Bone marrow (tissue), 2 donors: ENCODE measurements at regions not wholly inside any gene's neighbourhood (a gene's known extent, or its start where the extent isn't known, plus 50 kb on each side); places are given as distances from the start of the nearest gene placed in this dataset.
"Not testable (repeated sequence)": the region's sequence is repeated elsewhere in the genome, so short reads cannot be mapped to it uniquely, and the experiment has no call there.

ENCODE experiments used
- DNase-seq, 2 donors: peaks; one replicate each; lab custom pipeline; 2025; lab: John Stamatoyannopoulos, UW

DNA sequence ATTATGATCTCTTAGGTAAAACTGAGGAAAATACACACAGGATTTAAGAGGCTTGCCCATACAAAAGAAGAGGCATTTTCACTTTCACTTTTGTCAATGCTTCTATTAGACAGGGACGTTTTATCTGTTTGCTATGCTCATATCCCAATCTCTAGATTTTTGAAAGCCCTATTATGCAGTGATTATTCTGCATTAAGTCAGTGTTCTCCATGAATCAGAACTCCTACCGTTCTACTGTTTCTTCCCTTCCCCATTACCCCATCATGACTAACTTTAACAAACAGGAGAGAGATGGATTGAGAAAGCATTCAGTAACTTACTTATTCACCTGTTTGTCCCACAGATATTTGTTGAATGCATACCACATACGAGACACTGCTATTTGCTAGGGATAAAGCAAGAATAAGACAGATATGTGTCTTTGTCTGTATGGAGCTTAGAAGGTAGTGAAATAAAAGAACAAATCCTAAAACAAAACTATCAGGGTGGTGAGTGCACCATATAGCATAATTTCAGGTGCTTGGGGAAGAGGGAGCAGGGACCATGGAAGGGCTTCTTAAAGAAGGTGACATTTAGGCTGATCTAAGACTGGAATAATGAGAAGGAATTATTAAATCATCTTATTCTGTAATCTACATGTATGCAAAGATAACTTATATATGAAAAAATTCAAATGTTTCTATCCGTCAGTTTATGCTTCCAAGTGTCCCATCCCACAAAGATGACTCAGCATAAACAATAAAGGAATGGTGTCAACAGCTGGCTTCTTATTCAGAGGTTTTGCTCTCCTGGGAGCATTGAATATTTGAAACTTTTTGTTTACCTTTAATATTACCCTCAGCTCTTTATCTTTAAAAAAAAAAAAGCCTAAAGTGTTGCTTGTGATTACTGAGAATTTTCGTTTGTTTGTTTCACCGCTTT lies 328.1 kb downstream of the HINT1 start:
- peak in 1 of 2 donors; percentile 13 for DNase-seq

DNA sequence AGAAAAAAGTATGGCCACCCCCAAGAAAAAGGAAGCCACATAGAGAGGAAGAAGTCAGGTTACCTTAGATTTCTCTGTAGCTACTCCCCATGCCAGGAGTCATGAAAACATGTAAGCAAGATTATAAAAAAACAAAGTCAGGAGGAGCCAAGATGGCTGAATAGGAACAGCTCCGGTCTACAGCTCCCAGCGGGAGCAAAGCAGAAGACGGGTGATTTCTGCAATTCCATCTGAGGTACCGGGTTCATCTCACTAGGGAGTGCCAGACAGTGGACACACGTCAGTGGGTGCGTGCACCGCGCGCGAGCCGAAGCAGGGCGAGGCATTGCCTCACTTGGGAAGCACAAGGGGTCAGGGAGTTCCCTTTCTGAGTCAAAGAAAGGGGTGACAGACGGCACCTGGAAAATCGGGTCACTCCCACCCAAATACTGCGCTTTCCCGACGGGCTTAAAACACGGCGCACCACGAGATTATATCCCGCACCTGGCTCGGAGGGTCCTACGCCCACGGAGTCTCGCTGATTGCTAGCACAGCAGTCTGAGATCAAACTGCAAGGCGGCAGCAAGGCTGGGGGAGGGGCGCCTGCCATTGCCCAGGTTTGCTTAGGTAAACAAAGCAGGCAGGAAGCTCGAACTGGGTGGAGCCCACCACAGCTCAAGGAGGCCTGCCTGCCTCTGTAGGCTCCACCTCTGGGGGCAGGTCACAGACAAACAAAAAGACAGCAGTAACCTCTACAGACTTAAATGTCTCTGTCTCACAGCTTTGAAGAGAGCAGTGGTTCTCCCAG lies 347.3 kb downstream of the HINT1 start:
- not testable (repeated sequence) for DNase-seq

DNA sequence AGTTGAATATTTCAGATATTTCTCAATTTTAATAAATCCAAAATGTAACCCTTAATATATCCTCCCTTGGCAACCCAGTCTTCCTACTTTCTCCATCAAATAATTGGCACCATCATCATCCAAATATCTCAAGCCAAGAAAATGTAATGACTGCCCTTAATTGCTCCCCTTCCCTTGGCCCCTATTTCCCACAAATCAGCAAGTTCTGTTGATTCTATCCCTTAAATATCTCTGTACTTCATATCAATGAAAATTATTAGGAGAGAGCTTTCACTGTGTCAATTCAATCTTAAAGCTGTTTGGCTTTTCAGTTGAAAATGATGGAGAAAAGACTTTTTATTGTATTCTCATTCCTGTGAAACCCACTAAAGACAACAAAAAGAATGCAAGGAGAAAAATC lies 349.8 kb downstream of the HINT1 start:
- no peak for DNase-seq

GRCh38 chr5:130808691-130809090 lies 356.4 kb downstream of the HINT1 start:
- DNase-seq = no peak

GRCh38 chr5:130805648-130806047 lies 359.4 kb downstream of the HINT1 start:
- DNase-seq = no peak

GRCh38 chr5:130805036-130805435 lies 360.0 kb downstream of the HINT1 start:
- DNase-seq = no peak

DNA sequence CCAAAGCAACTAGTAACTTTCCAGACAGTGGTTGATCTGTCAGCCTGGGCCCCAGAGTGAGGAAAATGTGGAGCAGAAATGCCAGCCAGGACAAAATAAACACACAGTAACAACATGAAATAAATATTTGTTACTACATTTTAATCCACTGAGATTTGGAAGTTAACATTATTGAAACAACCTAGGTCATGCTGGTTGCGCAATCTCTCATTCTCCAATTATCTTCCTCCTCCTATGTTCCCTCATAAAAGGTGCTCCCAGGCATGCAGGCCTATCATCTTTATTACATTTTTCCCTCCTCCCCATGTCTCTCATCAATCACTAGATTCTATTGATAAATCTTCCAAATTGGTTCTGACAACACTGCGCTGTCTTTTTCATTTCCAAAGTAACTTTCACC lies 363.1 kb downstream of the HINT1 start:
- DNase-seq = no peak

GRCh38 chr5:130799015-130799414 lies 366.0 kb downstream of the HINT1 start:
- no peak for DNase-seq

DNA sequence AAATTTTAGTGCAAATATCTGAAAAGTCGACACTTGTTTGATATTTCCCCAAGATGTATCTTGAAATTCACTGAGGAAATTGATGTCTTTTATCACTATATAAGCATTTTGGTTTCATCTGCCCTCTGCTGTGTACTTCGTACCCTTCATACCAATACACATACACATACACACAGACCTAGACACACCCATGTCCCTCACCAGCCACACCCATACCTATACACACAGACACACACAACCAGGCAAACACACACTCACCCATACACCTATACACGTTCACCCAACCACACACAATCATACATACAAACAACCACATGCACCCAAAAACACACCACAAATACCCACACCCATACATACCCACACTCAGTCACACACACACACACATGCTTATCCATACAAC lies 367.8 kb downstream of the HINT1 start:
- no peak for DNase-seq

- DNase-seq = no peak
Observed at GRCh38 chr5:130796902-130797301, 368.2 kb downstream of the HINT1 start.

- no peak for DNase-seq
Observed at GRCh38 chr5:130796032-130796431, 369.0 kb downstream of the HINT1 start.

DNA sequence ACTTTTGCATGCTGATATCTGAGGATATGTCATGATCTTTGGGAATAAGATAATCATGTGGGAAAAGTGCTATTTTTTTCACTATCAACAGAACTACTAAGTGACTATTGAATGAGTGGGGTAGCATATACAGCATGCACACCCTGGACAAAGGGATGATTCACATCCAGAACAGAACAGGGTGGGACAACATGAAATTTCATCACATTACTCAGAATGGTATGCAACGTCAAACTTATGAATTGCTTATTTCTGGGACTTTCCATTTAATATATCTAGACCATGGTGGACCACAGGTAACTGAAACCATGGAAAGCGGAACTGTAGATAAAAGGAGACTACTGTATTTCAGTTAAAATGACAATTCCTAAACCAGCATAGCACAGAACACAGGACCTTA lies 370.0 kb downstream of the HINT1 start:
- DNase-seq = no peak

GRCh38 chr5:130777794-130778193 lies 387.3 kb downstream of the HINT1 start:
- no peak for DNase-seq

DNA sequence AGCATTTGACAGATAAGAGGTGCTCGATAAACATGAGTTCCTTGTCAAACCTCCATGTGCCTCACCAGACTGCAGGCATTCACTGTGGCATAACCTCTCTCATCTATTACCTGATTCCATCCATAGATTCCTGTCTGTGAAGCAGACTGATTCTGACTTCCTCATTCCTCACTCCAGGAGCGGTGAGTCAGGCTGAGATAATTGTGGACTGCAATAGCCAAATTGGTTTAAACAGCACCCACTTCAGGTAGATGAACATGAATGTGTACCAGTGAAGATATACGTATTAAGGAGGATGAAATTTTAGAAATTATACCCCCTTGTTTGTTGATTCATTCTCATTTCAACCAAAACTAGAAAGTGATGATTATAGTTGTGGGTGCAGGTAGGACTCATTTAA lies 391.2 kb downstream of the HINT1 start:
- no peak for DNase-seq

DNA sequence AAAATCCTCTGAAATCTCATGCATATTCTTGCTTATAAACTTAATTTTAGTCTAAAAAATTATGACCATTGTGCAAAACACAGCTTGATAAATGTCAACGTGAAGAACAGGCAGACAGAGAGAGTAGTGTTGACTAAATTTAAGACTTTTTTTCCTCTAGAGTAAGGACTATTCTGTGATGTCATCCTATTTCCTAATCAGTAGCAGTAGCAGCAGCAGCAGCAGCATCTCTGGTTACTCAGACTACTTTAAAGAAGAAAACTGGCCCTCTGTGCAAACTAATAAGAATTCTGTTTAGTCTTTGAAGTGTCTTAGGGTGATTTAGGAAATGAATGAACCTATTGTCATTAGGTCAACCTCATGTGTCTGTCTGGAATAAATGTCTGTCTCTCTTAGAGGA lies 403.0 kb downstream of the HINT1 start:
- no peak for DNase-seq

DNA sequence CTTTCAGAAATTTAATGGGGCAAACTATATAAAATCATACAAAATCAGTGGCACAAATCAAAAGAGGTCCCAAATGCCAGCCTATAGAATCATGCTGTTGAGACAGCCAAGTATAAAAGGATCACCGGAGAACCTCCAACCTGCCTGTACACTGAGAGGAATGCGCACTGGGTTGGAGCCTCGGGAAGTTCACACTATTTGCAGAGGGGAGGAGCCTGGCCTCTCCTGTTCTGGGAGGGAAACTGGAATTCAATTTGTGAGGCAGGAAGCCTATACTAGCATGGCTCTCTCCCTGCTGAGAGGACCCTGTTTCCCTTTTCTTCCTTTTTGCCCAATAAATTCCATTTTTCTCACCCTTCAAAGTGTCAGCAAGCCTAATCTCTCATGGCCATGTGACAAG lies 406.0 kb downstream of the HINT1 start:
- DNase-seq = no peak

DNA sequence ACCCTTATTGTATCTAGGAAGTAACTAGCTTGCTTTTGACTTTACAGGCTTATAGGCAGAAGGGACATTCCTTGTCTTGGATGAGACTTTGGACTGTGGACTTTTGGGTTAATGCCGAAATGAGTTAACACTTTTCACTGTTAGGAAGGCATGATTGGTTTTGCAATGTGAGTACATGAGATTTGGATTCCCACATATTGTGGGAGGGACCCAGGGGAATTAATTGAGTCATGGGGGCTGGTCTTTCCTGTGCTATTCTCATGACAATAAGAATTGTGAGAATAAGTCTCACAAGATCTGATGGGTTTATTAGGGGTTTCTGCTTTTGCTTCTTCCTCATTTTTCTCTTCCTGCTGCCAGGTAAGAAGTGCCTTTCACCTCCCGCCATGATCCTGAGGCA lies 417.5 kb downstream of the HINT1 start:
- DNase-seq = no peak

DNA sequence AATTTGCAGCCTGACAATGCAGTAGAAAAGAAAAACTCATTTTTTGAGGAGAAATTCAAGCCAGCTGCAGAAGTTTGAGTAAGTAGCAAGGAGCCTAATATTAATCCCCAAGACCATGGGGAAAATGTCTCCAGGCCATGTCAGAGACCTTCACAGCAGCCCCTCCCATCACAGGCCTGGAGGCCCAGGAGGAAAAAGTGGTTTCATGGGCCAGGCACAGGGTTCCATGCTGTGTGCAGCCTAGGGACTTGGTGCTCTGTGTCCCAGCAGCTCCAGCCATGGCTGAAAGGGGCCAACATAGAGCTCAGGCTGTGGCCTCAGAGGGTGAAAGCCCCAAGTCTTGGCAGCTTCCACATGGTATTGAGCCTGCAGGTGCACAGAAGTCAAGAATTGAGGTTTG lies 418.4 kb downstream of the HINT1 start:
- not testable (repeated sequence) for DNase-seq

DNA sequence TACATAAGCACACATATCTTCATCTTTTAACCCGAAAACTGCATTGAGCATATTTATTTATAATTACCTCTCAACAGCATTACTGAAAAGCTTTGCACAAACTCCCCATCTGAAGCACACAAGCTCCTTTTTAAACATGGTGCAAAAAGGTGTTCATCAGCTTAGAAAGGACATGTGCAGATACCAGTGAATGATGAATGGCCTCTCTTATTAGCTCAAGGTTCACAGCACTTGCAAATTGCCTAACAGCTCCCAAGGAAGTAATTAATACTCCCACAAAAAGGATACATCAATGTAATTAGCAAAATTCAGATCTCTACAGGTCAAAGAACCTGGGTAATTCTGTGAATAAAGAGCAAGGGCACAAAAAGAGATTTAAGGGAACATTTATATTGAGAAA lies 422.0 kb downstream of the HINT1 start:
- DNase-seq = no peak

GRCh38 chr5:130740047-130740569 lies 424.9 kb downstream of the HINT1 start:
- DNase-seq = no peak

GRCh38 chr5:130731839-130732238 lies 433.2 kb downstream of the HINT1 start:
- no peak for DNase-seq

GRCh38 chr5:130729541-130729940 lies 435.5 kb downstream of the HINT1 start:
- DNase-seq = no peak

DNA sequence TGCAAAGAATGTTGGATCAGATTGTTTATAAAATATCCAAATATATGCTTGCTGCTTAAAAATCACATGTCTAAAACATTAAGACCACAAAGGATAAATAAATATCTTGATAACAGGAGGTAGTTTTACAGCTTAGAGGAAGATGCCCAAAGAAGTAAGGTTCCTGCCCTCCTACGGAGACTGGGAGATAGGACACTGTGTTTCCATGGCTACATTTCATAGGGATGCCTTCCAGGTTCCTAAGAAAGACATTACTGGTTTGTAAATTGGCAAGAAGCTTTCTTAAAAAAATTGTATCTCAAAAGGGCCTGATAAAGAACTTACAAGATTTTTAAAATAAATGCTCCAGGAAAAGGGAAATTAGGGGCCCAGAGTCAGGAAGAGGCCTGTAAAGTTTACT lies 437.2 kb downstream of the HINT1 start:
- DNase-seq = no peak
